ENCODE measurements at regions not wholly inside any gene's neighbourhood (a gene's known extent, or its start where the extent isn't known, plus 50 kb on each side); places are given as distances from the start of the nearest gene placed in this dataset.

GRCh38 chr3:34599595-34599994 lies 801.2 kb downstream of the PDCD6IP start:
- TF ChIP-seq YBX1 (IDR thresholded peaks at IDR 0.05) = no peak
- no peak for TF ChIP-seq EP300 (IDR thresholded peaks at IDR 0.05; ENCODE audit: borderline replicate concordance in 1 of 2, control insufficient read depth in 1 of 2, low read depth in 2 of 2, low read length in 2 of 2)
- TF ChIP-seq, protein P1, sequence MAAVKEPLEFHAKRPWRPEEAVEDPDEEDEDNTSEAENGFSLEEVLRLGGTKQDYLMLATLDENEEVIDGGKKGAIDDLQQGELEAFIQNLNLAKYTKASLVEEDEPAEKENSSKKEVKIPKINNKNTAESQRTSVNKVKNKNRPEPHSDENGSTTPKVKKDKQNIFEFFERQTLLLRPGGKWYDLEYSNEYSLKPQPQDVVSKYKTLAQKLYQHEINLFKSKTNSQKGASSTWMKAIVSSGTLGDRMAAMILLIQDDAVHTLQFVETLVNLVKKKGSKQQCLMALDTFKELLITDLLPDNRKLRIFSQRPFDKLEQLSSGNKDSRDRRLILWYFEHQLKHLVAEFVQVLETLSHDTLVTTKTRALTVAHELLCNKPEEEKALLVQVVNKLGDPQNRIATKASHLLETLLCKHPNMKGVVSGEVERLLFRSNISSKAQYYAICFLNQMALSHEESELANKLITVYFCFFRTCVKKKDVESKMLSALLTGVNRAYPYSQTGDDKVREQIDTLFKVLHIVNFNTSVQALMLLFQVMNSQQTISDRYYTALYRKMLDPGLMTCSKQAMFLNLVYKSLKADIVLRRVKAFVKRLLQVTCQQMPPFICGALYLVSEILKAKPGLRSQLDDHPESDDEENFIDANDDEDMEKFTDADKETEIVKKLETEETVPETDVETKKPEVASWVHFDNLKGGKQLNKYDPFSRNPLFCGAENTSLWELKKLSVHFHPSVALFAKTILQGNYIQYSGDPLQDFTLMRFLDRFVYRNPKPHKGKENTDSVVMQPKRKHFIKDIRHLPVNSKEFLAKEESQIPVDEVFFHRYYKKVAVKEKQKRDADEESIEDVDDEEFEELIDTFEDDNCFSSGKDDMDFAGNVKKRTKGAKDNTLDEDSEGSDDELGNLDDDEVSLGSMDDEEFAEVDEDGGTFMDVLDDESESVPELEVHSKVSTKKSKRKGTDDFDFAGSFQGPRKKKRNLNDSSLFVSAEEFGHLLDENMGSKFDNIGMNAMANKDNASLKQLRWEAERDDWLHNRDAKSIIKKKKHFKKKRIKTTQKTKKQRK (IDR thresholded peaks at IDR 0.05; ENCODE audit: low read depth, low read length) = no peak
- TF ChIP-seq, protein P2, sequence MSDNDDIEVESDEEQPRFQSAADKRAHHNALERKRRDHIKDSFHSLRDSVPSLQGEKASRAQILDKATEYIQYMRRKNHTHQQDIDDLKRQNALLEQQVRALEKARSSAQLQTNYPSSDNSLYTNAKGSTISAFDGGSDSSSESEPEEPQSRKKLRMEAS (IDR thresholded peaks at IDR 0.05; ENCODE audit: low read depth, low read length) = no peak
- TF ChIP-seq CTCF (IDR thresholded peaks at IDR 0.05 in 2 of 3, conservative IDR thresholded peaks at IDR 0.05 in 1 of 3; ENCODE audit: control insufficient read depth in 2 of 3, extremely low read depth in 1 of 3, insufficient read depth in 1 of 3, low read depth in 3 of 3, low read length in 3 of 3) = no peak
- TF ChIP-seq SUPT20H (IDR thresholded peaks at IDR 0.05; ENCODE audit: borderline replicate concordance, control insufficient read depth, low read depth, low read length) = no peak
- no peak for TF ChIP-seq CHD2 (IDR thresholded peaks at IDR 0.05; ENCODE audit: borderline replicate concordance, low read depth, low read length)
- no peak for TF ChIP-seq ETV6 (conservative IDR thresholded peaks at IDR 0.05 in 1 of 2, IDR thresholded peaks at IDR 0.05 in 1 of 2; ENCODE audit: borderline replicate concordance in 1 of 2, low read depth in 1 of 2)
- TF ChIP-seq, protein P3, sequence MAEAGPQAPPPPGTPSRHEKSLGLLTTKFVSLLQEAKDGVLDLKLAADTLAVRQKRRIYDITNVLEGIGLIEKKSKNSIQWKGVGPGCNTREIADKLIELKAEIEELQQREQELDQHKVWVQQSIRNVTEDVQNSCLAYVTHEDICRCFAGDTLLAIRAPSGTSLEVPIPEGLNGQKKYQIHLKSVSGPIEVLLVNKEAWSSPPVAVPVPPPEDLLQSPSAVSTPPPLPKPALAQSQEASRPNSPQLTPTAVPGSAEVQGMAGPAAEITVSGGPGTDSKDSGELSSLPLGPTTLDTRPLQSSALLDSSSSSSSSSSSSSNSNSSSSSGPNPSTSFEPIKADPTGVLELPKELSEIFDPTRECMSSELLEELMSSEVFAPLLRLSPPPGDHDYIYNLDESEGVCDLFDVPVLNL (IDR thresholded peaks at IDR 0.05; ENCODE audit: low read depth, low read length) = no peak
- no peak for TF ChIP-seq RELA (IDR thresholded peaks at IDR 0.05; ENCODE audit: borderline replicate concordance, partially characterized antibody)
- TF ChIP-seq CHD1 (IDR thresholded peaks at IDR 0.05; ENCODE audit: low read depth, low read length) = no peak
